OCI-LY7 (cell line): ENCODE measurements at regions not wholly inside any gene's neighbourhood (a gene's known extent, or its start where the extent isn't known, plus 50 kb on each side); places are given as distances from the start of the nearest gene placed in this dataset.

ENCODE experiments used
- CTCF ChIP-seq: fragments of 200-600 bp; sonication (generic); conservative IDR thresholded peaks from 2 replicates; pipeline ENCODE4 v1.5.1; 2014; ENCODE audit warnings: mild to moderate bottlenecking, antibody characterized with exemption, low read length, moderate library complexity, mixed read lengths
- EZH2phosphoT487 ChIP-seq: fragments of 200-600 bp; sonication (generic); IDR thresholded peaks from 2 replicates; pipeline ENCODE4 v1.6.1; 2018; ENCODE audit warnings: low read depth, borderline replicate concordance, mild to moderate bottlenecking, mixed run types, antibody characterized with exemption, low read length, moderate library complexity, mixed read lengths

DNA sequence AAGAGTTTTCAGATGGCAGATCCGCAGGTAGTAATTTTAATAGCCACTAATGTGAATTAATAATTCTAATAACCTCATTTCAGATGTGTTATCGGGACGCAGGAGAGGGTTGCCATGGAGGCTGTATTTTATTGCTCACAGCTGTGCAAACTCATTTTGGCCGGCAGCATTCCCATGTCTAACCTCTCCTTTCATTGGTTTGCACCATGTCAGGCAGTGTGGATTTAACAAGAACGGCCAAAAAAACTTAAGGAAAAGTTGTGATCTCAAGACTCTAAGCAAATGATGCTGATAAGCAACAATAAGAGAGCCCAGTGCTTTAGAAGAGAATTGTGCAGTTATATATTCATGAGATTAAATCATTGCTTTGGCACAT lies 88.7 kb upstream of the NRP1 start:
- TF ChIP-seq CTCF (no peak), EZH2phosphoT487 (no peak)
